Vagina (tissue), 2 donors: ENCODE measurements at regions not wholly inside any gene's neighbourhood (a gene's known extent, or its start where the extent isn't known, plus 50 kb on each side); places are given as distances from the start of the nearest gene placed in this dataset.

Experiments used
- DNase-seq, 2 donors: peaks; one replicate each; pipeline ENCODE4 v3.0.0-alpha.2; 2017; ENCODE audit errors: extremely low spot score in 2 of 2
- H3K27ac ChIP-seq: fragments of 200-600 bp; sonication (generic); one replicate; pipeline ENCODE4 v1.5.1; 2019
- H3K27me3 ChIP-seq: fragments of 200-600 bp; sonication (generic); one replicate; pipeline ENCODE4 v1.5.1; 2019
- H3K36me3 ChIP-seq, 2 donors: fragments of 200-600 bp; sonication (generic); one replicate each; pipeline ENCODE4 v1.5.1; 2017 to 2019
- H3K4me1 ChIP-seq: fragments of 200-600 bp; sonication (generic); one replicate; pipeline ENCODE4 v1.5.1; 2019
- H3K4me3 ChIP-seq, 2 donors: fragments of 200-600 bp; sonication (generic); 1 replicate in 1 of 2; 2 replicates in 1 of 2; pipeline ENCODE4 v1.5.1; 2016 to 2019
- H3K9me3 ChIP-seq: fragments of 200-600 bp; sonication (generic); one replicate; pipeline ENCODE4 v1.5.1; 2019
- CTCF ChIP-seq, 3 experiments: fragments of 450-650 bp in 2 of 3; fragments of 200-600 bp in 1 of 3; sonication (generic) in 1 of 3; IDR thresholded peaks; one replicate each; pipeline ENCODE4 v1.5.1; 2017 to 2019; ENCODE audit warnings: antibody characterized with exemption in 3 of 3, mild to moderate bottlenecking in 2 of 3, moderate library complexity in 2 of 3
- POLR2A ChIP-seq, 2 donors: fragments of 450-650 bp; IDR thresholded peaks; one replicate each; pipeline ENCODE4 v1.6.1; 2017; ENCODE audit warnings: antibody characterized with exemption in 2 of 2, mild to moderate bottlenecking in 2 of 2, moderate library complexity in 2 of 2
- POLR2AphosphoS5 ChIP-seq, 2 donors: sonication (generic); formaldehyde crosslinking; IDR thresholded peaks; one replicate each; pipeline ENCODE4 v1.9.0; 2017; ENCODE audit warnings: antibody characterized with exemption in 2 of 2, mild to moderate bottlenecking in 2 of 2, low read depth in 1 of 2; ENCODE audit not compliant: insufficient read depth in 1 of 2
- intact Hi-C: fragments of 100-400 bp; cut with DNase I; formaldehyde crosslinking; loops from one replicate; pipeline ENCODE4 v1.15.1; 2023

- H3K27me3 ChIP-seq: no peaks in the 10 kb centered on the region
- H3K9me3 ChIP-seq: peaks cover 10% of the 10 kb centered on the region
- H3K36me3 ChIP-seq: no peaks in the 10 kb centered on the region
- no peak overlapping the region for H3K27ac ChIP-seq
- TF ChIP-seq CTCF (IDR thresholded peaks at IDR 0.05) (no peak), POLR2AphosphoS5 (IDR thresholded peaks at IDR 0.05; ENCODE audit: insufficient read depth in 1 of 2, low read depth in 1 of 2) (no peak), POLR2A (IDR thresholded peaks at IDR 0.05) (no peak)
- intact Hi-C loops: no loop called here
- H3K4me3 ChIP-seq: no peak overlapping the region
- no peaks in the 10 kb centered on the region for H3K4me1 ChIP-seq
- no peak for DNase-seq
These were observed 66.7 kb upstream of the LRCH1 start for GRCh38 chr13:46486270-46486669.

- Histone ChIP-seq H3K27ac (no peak overlapping the region), H3K9me3 (peaks cover 10% of the 10 kb centered on the region), H3K4me3 (no peak overlapping the region), H3K27me3 (no peaks in the 10 kb centered on the region), H3K4me1 (no peaks in the 10 kb centered on the region), H3K36me3 (no peaks in the 10 kb centered on the region)
- DNase-seq: no peak
- intact Hi-C loops: no loop called here
- no peak for TF ChIP-seq POLR2AphosphoS5 (IDR thresholded peaks at IDR 0.05; ENCODE audit: insufficient read depth in 1 of 2, low read depth in 1 of 2)
- TF ChIP-seq POLR2A (IDR thresholded peaks at IDR 0.05): no peak
- TF ChIP-seq CTCF (IDR thresholded peaks at IDR 0.05): no peak
These were observed 68.4 kb upstream of the LRCH1 start for GRCh38 chr13:46484561-46484960.

- Histone ChIP-seq H3K27ac (no peak overlapping the region), H3K4me1 (peaks cover 4% of the 10 kb centered on the region), H3K27me3 (no peaks in the 10 kb centered on the region), H3K4me3 (no peak overlapping the region), H3K9me3 (peaks cover 10% of the 10 kb centered on the region), H3K36me3 (no peaks in the 10 kb centered on the region)
- DNase-seq: no peak
- TF ChIP-seq POLR2AphosphoS5 (IDR thresholded peaks at IDR 0.05; ENCODE audit: insufficient read depth in 1 of 2, low read depth in 1 of 2) (no peak), POLR2A (IDR thresholded peaks at IDR 0.05) (no peak), CTCF (IDR thresholded peaks at IDR 0.05) (no peak)
- intact Hi-C loops: no loop called here
These were observed 71.8 kb upstream of the LRCH1 start for GRCh38 chr13:46481166-46481565.

GRCh38 chr13:46480131-46480530 lies 72.8 kb upstream of the LRCH1 start:
- intact Hi-C loops: no loop called here

GRCh38 chr13:46479691-46480090 lies 73.3 kb upstream of the LRCH1 start:
- Histone ChIP-seq H3K36me3 (no peaks in the 10 kb centered on the region), H3K4me3 (no peak overlapping the region), H3K9me3 (peaks cover 6% of the 10 kb centered on the region), H3K27ac (no peak overlapping the region), H3K4me1 (peaks cover 15% of the 10 kb centered on the region), H3K27me3 (no peaks in the 10 kb centered on the region)
- no peak for DNase-seq
- intact Hi-C loops: no loop called here
- TF ChIP-seq POLR2A (IDR thresholded peaks at IDR 0.05) (no peak), CTCF (IDR thresholded peaks at IDR 0.05) (no peak)

More at GRCh38 chr13:46480131-46480530, 72.8 kb upstream of the LRCH1 start:
- no peak overlapping the region for H3K27ac ChIP-seq
- no peak for TF ChIP-seq POLR2A (IDR thresholded peaks at IDR 0.05)
- TF ChIP-seq POLR2AphosphoS5 (IDR thresholded peaks at IDR 0.05; ENCODE audit: insufficient read depth in 1 of 2, low read depth in 1 of 2): no peak
- no peak for TF ChIP-seq CTCF (IDR thresholded peaks at IDR 0.05)
- H3K9me3 ChIP-seq: peaks cover 10% of the 10 kb centered on the region
- DNase-seq: no peak
- H3K4me1 ChIP-seq: peaks cover 11% of the 10 kb centered on the region
- H3K4me3 ChIP-seq: no peak overlapping the region
- no peaks in the 10 kb centered on the region for H3K36me3 ChIP-seq
- no peaks in the 10 kb centered on the region for H3K27me3 ChIP-seq
